ENCODE measurements at regions not wholly inside any gene's neighbourhood (a gene's known extent, or its start where the extent isn't known, plus 50 kb on each side); places are given as distances from the start of the nearest gene placed in this dataset.

DNA sequence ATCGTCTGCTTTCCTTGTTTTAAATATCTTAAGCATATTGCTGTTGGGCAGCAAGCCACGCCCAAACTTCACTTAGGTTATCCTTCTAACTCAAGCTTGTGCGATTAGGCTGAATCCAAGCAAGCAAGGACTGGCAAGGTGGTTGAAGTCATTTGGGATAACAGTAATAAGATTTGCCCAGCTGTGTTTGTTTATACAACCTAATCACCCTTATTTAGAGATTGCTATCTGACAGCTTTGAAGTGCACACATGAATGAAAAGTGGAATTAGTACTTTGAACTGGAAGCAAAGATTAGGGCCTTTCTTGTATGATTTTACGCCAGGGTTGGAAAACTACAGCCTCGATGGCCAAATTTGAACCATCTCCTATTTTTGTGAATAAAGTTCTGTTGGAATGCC lies 182.1 kb downstream of the ASB9 start:
- no peak for TF ChIP-seq CTCF (IDR thresholded peaks at IDR 0.05)
- no peak for TF ChIP-seq POLR2A (IDR thresholded peaks at IDR 0.05)

All from right lobe of liver (tissue), 4 donors.